C4-2B (cell line): ENCODE measurements at regions not wholly inside any gene's neighbourhood (a gene's known extent, or its start where the extent isn't known, plus 50 kb on each side); places are given as distances from the start of the nearest gene placed in this dataset.

Experiments used
- CTCF ChIP-seq: fragments of 450-650 bp; conservative IDR thresholded peaks from 2 replicates; pipeline ENCODE4 v1.5.1; 2017; ENCODE audit warnings: mild to moderate bottlenecking
- ZFX ChIP-seq: fragments of 450-650 bp; IDR thresholded peaks from 2 replicates; pipeline ENCODE4 v1.6.1; 2017

- TF ChIP-seq CTCF (no peak; the same call in 1 of the 2 replicates), ZFX (no peak)
These were observed 151.2 kb downstream of the MATN1 start for GRCh38 chr1:30572192-30572591.
